ENCODE measurements at regions not wholly inside any gene's neighbourhood (a gene's known extent, or its start where the extent isn't known, plus 50 kb on each side); places are given as distances from the start of the nearest gene placed in this dataset.

DNA sequence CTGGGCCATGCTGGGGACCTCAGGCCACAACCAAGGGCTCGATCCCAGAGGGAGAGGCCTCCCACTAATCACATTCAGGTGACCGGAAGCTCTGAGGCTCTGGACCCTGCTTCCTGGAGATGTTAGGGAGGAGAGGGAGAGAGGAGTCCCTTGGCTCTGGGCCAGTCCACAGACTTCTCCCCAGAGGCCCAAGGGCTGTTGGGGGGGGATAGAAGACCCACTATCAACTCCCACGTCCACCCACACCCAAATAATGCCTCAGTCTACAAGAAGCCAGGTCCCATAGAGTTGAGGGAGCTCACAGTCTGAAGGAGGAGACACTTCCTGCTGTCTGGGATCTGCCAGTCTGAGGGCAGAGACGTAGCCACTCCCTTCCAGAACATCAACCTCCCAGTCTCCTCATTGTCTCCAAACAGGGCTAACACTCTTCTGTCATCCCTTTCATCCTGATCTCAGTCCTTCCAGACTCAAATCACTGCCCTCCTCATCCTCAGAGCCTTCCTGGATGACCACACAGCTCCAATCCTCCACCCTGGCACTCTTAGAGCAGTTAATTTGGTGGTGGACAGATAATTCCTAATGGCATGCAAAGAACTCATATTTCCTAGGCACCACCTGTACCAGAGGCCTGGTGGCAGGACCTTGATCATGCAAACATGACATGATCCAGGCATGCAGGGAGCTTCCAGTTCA is 69.9 kb downstream of the MRPL14 start (continued):
- TF ChIP-seq MAZ (CRISPR knock-in tag; conservative IDR thresholded peaks at IDR 0.05 in 1 of 2, IDR thresholded peaks at IDR 0.05 in 1 of 2) = peak in 1 of 2 experiments; percentile 17; a peak in 1 of 4 replicates
- peak; percentile 75 for TF ChIP-seq ARHGAP35 (IDR thresholded peaks at IDR 0.05; ENCODE audit: partially characterized antibody)
- peak; percentile 66; the same call in 1 of the 2 replicates for TF ChIP-seq SMAD4 (CRISPR knock-in tag; conservative IDR thresholded peaks at IDR 0.05)
- peak; percentile 10; the same call in 1 of the 2 replicates for TF ChIP-seq KLF6 (CRISPR knock-in tag; IDR thresholded peaks at IDR 0.05; ENCODE audit: borderline replicate concordance)
- peak; percentile 83 for TF ChIP-seq GABPA (tag; conservative IDR thresholded peaks at IDR 0.05; ENCODE audit: low read depth)
- peak; percentile 52 for TF ChIP-seq ZNF766 (CRISPR knock-in tag; conservative IDR thresholded peaks at IDR 0.05)
- TF ChIP-seq ZNF354B (CRISPR knock-in tag; IDR thresholded peaks at IDR 0.05) = no peak
- TF ChIP-seq NEUROD1 (IDR thresholded peaks at IDR 0.05; ENCODE audit: borderline replicate concordance, low read depth, low read length, partially characterized antibody) = peak; percentile 10
- TF ChIP-seq CXXC5 (CRISPR knock-in tag; IDR thresholded peaks at IDR 0.05) = peak; percentile 28; the same call in 1 of the 2 replicates
- TF ChIP-seq, protein P1, sequence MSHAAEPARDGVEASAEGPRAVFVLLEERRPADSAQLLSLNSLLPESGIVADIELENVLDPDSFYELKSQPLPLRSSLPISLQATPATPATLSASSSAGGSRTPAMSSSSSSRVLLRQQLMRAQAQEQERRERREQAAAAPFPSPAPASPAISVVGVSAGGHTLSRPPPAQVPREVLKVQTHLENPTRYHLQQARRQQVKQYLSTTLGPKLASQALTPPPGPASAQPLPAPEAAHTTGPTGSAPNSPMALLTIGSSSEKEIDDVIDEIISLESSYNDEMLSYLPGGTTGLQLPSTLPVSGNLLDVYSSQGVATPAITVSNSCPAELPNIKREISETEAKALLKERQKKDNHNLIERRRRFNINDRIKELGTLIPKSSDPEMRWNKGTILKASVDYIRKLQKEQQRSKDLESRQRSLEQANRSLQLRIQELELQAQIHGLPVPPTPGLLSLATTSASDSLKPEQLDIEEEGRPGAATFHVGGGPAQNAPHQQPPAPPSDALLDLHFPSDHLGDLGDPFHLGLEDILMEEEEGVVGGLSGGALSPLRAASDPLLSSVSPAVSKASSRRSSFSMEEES (CRISPR knock-in tag; IDR thresholded peaks at IDR 0.05) = 0 out of 2 replicates have a peak, but pooled peaks have one; percentile 2
- TF ChIP-seq, protein P2, sequence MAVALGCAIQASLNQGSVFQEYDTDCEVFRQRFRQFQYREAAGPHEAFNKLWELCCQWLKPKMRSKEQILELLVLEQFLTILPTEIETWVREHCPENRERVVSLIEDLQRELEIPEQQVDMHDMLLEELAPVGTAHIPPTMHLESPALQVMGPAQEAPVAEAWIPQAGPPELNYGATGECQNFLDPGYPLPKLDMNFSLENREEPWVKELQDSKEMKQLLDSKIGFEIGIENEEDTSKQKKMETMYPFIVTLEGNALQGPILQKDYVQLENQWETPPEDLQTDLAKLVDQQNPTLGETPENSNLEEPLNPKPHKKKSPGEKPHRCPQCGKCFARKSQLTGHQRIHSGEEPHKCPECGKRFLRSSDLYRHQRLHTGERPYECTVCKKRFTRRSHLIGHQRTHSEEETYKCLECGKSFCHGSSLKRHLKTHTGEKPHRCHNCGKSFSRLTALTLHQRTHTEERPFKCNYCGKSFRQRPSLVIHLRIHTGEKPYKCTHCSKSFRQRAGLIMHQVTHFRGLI (CRISPR knock-in tag; IDR thresholded peaks at IDR 0.05) = peak; percentile 8; the same call in 1 of the 2 replicates
- peak; percentile 83; the same call in 1 of the 2 replicates for TF ChIP-seq ZNF175 (CRISPR knock-in tag; IDR thresholded peaks at IDR 0.05; ENCODE audit: low read depth)
- TF ChIP-seq ZNF589 (CRISPR knock-in tag; IDR thresholded peaks at IDR 0.05; ENCODE audit: low read depth) = peak; percentile 62; the same call in 1 of the 2 replicates
- TF ChIP-seq ZNF830 (CRISPR knock-in tag; IDR thresholded peaks at IDR 0.05) = 0 out of 2 replicates have a peak, but pooled peaks have one; percentile 22
- no peak for TF ChIP-seq CHCHD3 (CRISPR knock-in tag; IDR thresholded peaks at IDR 0.05)
- TF ChIP-seq, protein P3, sequence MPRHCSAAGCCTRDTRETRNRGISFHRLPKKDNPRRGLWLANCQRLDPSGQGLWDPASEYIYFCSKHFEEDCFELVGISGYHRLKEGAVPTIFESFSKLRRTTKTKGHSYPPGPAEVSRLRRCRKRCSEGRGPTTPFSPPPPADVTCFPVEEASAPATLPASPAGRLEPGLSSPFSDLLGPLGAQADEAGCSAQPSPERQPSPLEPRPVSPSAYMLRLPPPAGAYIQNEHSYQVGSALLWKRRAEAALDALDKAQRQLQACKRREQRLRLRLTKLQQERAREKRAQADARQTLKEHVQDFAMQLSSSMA (CRISPR knock-in tag; IDR thresholded peaks at IDR 0.05) = no peak
- TF ChIP-seq POU5F1 (IDR thresholded peaks at IDR 0.05; ENCODE audit: borderline replicate concordance, low read depth, low read length, partially characterized antibody) = no peak
- peak; percentile 92 for TF ChIP-seq NFIC (IDR thresholded peaks at IDR 0.05)
- no peak for TF ChIP-seq BHLHE40 (IDR thresholded peaks at IDR 0.05; ENCODE audit: low read length)
- 0 out of 2 replicates have a peak, but pooled peaks have one; percentile 6 for TF ChIP-seq ZNF780A (CRISPR knock-in tag; IDR thresholded peaks at IDR 0.05)
- TF ChIP-seq SIN3B (IDR thresholded peaks at IDR 0.05; ENCODE audit: low read depth) = no peak
- TF ChIP-seq, protein P4, sequence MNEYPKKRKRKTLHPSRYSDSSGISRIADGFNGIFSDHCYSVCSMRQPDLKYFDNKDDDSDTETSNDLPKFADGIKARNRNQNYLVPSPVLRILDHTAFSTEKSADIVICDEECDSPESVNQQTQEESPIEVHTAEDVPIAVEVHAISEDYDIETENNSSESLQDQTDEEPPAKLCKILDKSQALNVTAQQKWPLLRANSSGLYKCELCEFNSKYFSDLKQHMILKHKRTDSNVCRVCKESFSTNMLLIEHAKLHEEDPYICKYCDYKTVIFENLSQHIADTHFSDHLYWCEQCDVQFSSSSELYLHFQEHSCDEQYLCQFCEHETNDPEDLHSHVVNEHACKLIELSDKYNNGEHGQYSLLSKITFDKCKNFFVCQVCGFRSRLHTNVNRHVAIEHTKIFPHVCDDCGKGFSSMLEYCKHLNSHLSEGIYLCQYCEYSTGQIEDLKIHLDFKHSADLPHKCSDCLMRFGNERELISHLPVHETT (CRISPR knock-in tag; conservative IDR thresholded peaks at IDR 0.05 in 1 of 2, IDR thresholded peaks at IDR 0.05 in 1 of 2) = peak in 1 of 2 experiments; percentile 77; a peak in 1 of 4 replicates
- TF ChIP-seq ZSCAN32 (CRISPR knock-in tag; IDR thresholded peaks at IDR 0.05) = no peak

Measured in K562 (cell line).